Islet precursor cell (in vitro differentiated cells): ENCODE measurements at regions not wholly inside any gene's neighbourhood (a gene's known extent, or its start where the extent isn't known, plus 50 kb on each side); places are given as distances from the start of the nearest gene placed in this dataset.

ENCODE experiments used
- DNase-seq: peaks from one replicate; pipeline ENCODE4 v3.0.0-alpha.2; 2018

DNA sequence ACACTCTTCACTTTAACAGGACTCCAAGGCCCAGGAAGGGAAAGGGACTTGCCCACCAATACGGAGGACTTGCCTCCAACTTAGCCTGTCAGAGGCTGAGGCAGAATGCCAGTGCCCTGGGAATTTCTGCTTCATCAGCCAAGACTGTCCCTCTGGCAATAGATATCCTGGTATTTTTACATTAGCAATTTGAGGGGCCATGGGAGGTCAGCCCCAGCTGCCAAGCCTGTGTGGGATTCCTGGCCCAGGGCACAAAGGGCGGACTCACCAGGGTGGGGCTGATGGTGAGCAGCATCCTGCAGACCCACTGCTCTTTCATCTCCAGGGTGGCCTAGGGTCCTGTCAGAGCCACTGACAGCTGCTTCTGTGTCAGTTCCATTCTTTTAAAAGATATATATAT lies 78.3 kb upstream of the CIBAR2 start:
- DNase-seq: no peak

DNA sequence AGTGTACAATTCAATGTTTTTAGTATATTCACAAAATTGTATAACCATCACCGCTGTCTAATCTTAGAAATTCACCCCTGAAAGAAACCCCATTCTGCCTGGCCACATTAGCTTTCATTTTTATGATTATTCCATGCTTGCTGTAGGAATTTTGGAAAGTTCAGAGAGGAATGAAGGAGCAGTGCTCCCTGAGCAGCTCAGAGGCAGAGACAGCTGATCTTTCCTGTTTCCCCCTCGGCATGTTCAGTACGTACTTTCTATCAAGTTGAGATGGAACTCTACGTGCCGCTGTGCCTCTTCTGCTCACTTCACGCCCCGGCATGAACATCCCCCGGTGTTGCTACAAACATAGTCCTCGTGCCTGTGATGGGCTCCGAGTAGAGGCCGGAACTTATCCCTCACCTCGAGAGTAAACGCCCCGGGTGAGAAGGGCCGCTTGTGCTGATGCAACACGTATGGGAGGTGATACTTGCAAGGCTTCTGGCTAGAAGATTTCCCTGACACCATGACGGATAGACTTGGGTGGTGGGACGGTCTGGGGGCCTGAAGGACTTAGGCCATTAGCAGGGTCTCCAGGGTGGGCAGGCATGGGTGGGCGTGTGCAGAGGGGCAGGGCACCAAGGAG lies 79.2 kb upstream of the CIBAR2 start:
- DNase-seq: no peak

DNA sequence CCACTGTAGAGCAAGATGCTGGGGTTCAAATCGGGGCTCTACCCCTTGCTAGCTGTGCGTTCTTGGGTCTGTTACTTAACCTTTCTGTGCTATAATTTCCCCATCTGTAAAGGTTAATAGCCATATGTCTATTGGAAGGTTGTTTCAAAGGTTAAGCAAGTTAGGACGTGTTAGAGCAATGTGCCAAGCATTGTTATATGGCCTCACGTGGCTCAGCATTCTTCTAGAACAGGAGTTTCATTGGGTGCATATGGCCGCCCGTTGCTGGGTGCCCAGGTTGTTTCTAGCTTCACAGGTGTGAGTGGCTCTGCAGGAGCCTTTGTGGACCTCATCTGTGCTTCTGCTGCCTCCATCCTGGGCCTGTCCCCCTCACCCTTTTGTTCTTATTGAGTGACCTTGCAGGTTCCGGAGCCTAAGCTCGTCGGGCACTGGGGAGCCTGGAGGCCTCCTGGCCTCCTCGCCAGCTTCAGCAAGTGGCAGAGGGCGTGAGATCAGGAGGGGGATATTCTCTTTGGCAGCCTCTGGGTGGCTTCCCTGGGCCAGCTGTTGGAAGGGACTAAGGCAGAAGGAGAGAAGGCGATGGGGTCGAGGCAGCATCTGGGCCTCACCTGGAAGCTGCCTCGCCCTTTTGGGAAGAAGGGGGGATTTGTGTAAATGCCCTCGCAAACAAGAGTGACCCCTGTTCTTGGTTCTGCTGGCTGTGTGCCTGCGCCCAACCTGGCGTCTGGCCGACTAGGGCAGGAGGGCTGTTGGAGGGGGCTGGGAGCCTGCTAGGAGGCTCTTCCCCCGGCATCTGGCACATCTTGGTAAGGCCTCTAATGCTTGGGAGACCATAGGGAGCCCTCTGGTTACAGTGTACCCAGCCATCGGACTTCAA lies 80.2 kb upstream of the CIBAR2 start:
- DNase-seq: no peak

DNA sequence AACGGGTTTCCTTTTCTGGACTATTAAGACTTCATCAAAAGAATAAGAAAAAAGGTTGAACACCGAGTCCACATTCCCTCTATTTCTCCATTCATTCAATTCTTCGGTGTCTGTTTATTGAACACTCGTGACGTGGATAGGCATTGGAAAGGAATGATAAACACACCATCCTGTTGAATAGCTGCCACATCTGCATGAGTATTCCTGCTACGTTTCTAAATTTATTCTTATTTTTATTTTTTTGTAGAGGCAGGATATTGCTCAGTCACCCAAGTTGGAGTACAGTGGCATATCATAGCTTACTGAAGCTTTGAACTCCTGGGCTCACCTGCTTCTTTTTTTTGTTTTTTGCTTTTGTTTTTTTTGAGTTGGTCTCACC lies 80.8 kb upstream of the CIBAR2 start:
- no peak for DNase-seq

DNA sequence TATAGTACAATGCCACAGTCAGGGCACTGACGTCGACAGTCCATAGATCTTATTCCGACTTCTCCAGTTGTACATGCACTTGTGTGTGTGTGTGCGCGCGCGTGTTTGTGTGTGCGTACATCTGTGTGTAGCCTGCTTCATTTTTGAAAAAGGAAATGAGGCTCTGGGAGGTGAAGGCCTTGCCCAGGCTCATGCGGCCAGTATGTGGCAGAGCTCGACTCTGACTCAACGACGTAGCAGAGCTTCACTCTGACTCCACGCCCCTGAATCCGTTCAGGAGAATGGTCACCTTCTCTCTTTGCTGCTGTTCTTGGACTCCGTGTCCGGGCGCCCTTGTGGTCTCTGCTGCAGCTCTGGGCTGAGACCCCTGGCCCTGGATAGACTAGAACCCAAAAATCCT lies 81.6 kb upstream of the CIBAR2 start:
- DNase-seq: no peak

DNA sequence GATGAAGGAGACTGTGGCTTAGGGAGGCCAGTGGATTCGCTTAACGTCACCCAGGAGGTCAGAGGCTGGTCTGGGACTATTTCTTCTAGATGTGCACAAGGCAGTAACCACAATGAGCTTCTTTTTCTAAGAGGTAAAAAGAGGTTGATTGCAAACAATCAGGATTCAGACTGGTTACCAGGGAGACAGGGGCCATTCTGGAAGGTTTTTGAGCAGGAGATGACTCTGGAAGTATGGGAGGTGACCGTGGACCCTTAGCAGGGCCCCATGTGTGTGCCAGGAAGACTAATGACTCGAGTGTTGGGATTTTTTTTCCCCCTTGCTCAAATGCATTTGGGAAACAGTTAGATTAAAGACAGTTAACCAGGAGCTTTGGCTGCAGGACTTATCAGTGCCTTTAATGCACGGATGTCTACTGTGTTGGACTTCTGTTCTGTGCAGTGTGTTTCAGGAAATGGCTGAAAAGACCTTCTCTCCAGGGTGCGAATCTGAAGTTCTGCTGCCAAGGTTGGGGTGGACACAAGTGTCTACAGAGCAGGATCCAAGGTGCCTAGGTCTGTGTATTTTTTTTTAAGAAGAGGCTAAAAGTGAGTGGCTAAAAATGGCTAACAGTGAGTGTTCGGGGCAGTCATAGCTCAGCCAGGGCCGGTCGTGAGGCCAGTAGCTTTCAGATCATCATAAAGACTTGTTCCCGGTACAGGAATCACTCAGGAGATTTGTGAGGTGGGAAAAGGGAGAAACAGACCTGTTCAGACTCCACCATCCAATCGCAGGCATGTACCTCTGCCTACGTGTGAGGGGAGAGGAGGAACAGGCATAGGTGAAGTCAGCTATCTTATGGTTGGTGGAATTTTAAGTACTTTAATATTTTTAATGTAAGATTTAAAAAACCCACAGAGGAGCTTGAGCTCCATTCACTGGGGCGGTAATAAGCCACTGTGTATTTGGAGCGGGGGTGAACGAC lies 82.3 kb upstream of the CIBAR2 start:
- DNase-seq: no peak

DNA sequence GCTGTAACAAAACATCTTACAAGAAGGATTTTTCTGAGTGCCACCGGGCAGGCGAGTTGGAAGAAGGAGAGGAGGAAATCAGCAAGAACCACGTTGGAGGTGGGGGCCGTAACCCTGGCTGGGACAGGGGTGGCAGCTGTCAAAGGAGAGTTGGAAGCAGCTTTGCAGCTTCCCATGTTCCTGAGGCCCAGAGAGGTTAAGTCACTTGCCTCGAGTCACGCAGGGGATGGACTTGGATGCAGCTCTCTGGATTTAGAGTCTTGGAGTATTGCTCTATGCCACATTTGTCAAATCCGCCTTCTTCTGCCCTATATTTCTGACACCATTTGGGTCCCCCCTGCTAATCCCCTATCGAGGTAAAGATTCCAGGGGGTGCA lies 83.0 kb upstream of the CIBAR2 start:
- DNase-seq: no peak

DNA sequence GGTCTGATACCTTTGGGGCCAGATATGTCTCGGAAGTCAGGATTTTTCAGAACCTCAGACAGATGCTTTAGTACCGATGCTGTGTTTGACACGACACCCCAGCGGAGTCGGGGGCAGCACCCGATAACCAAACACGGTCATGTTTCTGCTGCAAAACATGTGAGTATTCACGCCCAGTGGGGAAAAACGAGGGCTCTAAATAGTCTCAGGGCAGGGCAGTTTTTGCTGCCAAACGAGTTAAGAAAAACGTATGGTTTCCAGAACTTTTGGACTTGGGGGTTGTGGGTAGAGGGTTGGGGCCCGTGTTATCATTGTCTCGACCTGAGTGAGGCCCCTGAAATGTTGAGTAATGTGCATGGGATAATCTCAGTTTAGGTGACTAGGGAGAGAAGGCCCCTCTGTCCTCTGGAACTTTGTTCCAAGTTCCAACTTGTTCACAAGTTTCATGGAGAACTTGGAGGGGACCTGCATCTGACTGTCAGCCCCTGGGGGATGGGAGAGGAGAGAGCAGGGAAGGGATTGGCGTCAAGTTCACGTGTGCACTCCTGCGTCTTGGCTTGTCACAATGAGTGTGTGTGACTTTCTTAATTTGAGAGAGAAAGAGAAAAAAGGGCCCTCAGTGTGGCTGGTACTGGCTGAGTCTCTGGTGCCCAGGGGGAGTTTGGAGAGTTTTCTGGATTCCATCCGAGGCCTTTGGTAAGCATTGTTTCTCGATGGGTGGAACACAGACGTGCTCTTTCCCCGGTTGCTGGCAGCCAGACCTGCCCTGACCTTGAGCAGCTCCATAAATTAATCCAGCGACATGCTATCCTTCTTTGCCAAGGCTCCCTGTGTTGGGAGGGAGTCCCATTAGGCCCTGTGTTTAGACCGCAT lies 83.9 kb upstream of the CIBAR2 start:
- no peak for DNase-seq

DNA sequence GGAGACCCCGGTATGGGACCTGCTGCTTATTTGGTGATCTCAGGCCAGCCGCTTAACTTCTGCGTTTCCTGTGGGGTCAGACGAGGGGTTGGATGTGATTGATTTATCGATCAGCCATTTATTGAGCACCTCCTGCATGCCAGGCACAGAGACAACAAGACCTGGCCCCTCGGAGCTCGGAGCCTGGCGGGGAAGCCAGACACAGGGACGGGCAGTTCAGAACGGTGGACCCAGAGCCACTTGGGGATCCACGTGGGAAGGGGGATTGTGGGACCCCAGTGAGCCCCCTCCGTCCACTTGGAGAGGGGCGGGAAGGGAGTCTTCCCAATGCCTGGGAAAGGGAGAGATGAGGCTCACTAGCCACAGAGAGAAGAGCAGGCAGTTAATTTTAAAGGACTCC lies 84.7 kb upstream of the CIBAR2 start:
- no peak for DNase-seq

DNA sequence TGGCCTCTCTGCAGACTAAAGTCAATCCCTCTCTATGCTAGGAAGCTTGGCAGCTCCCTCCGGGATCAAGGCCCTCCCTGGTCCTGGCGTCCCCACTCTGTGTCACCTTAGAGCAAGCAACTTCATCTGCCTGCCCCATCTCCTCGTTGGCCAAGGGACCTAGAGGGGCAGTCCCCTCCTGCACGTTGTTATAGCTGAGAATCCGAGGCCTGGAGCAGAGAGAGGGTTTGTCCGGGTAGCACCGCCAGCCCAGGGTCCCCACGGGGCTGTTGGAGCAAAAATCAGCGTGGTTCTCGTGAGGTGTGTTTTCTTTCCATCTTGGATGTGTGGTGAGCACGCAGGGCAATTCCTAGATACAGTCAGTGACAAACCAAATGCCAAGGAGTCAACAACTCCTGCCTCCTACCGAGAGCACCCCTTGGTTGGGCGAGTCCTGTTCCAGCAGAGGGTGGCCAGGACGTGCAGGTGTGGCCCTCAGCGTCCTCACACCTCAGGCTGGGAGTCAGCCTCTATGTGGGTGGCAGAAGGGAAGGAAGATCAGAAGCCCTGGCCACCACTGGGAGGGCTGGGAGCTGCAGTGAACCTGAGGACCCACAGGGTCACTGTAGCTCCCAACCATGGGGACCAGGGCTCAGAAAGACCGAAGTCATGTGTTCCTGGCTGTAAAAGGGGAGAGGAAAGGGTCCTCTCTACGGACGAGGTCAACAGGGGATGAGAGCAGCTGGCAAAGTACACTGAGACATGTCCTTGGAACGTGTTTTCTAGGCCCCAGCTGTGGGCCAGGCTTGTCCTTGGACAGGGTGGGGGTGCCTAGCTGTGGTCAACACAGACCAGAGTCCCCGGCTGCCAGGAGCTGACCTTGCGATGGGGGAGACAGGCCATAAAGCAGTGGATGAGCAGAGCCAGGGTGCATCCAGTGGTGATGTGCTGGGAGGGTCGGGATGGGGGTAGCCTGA lies 85.6 kb upstream of the CIBAR2 start:
- no peak for DNase-seq

DNA sequence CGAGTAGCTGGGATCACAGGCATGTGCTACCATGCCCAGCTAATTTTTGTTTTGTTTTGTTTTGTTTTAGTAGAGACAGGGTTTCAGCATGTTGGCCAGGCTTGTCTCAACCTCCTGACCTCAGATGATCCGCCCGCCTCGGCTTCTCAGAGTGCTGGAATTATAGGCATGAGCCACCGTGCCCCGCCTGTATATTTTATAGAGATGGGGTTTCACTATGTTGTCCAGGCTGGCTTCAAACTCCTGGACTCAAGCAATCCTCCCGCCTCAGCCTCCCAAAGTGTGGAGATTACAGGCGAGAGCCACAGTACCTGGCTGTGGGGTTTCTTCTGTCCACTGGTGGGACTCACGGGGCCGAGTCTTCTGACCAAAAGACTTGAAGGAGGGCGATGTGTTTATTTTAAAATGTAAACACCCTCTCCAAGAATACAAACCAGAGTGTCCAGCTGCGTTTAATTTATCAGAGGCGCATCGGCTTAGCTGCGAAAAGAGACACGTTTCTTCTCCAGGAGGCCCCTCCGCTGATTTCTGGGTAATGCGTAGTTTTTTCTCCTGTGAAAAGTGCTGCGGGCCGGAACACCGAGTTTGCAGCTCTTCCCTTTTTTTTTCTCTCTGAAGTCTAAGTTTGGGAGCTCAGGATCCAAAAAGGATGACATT lies 86.9 kb upstream of the CIBAR2 start:
- no peak for DNase-seq

DNA sequence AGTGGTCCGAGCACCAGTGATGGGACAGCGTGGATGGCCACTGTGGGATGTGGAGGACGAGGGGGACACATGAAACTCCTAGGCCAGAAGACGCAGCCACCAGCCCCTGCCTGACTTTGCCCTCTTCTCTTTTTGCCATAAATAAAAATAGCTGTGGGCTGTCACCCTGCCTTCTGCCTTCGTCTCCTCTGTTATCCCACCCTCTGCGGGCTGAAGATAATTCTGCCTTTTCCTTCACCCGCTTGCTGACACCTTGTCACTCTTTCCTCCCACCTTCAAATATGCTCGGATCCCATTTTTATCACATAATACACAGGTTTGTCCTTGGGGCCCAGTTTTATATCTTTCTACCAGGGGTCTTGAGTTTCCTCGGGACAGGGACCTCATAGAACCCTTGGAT lies 87.6 kb upstream of the CIBAR2 start:
- DNase-seq: no peak

DNA sequence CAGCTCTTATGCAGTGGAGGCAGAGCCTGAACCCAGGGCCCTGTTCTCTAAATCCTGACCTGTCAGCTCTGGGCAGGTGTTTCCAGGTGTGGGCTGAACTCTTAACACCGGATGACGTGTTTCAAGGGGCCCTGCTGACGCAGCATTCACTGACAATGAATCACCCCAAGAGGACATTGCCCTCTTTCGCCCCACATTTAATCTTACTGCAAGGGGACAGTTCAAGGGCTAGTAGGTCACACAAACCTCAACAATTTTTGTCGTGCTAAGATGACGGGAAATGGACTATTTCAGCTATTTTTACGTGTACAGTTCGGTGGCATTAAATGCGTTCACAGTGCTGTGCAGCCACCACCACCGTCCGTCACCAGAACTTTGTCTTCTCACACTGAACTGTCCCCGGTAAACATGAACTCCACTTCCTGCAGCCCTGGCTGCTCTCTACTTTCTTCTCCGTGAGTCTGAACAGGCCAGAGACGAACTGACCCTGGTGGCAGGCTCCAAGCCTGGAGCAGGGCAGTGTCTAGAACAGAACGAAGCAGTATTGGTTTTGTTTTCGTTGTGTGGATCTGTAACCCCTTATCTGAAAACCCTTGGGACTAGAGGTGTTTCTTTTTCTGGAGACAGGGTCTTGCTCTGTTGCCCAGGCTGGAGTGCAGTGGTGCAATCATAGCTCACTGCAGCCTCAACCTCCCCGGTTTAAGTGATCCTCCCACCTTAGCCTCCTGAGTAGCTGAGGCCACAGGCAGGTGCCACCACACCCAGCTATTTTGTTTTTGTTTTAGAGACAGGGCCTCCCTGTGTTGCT lies 88.4 kb upstream of the CIBAR2 start:
- no peak for DNase-seq

DNA sequence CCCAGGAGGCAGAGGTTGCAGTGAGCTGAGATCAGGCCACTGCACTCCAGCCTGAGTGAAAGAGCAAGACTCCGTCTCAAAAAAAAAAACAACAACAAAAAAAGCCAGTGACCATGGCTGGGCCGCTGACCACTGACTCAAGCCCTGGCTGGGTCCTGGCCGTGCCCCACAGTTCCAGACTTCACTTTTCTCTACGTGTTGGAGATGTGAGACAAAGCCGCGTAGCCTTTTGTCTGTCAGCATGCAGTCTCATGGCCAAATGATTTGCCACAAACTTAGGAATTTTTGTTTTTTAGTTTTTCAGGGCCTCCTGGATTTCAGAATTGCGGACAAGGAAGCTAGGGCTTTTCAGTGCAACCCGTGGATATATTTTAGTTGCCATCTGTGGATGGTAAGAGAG lies 89.3 kb upstream of the CIBAR2 start:
- DNase-seq: no peak

DNA sequence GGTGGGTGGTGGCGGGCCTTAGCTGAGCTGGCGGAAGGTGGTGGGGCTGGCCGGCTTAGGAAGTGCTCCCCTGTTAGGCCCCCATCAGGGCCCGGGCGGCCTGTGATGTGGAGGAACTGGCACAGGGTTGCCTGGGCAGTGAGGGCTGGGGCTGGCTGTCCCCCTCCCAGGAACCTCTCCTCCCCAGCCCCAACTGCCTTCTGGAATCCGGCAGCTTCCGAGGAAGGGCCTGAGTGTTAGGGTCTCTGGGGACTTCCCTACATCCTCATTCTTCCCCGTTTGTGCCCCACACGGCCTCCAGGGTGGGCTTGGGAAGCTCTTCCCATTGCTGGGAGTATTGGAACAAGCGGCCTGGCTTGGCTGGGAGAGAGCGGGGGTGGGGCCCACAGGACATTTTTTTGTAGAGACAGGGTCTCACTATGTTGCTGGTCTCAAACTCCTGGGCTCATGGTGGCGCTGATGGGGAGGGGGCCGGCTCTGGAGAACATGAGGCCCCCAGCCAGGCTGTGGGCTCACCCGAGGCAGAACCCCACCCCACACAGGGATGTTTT lies 89.9 kb upstream of the CIBAR2 start:
- no peak for DNase-seq

DNA sequence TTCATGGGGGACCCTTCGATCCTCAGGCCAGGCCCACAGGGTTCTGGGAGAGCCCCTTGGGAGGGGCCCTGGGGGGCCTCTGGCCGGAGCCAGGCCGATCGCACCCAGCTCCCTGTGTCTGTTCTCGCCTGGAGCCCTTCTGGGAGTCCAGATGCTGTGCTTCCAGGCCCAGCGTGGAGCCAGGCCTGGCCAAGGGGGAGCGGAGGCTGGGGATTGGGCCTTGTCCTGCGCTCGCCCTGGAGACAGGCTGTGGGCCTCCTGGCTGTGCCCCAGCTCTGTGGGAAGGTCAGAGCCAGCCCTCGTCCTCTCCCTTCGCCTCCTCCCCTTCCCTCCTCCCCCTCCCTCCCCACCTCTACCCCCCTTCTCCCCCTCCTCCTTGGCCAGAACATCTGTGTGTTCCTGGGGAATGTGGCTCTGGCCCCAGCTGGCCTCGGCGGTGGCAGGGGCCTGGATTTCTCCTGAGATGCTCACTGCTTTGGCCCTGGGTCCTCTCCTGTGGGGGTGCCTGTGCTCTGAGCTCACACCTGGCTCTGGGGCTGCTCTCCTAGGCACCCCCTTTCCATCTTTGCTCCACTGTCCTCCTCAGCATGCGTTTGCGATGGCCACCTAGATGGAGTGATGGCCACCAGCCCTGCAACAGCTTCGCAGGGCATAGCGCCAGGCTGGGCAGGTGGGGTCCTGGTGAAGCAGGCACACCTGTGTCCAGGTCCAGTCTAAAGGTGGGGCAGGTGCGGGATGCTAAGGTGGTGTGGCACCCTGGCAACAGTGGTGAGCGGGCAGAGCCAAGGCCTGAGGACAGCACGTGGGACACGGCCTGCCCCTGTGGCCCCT lies 90.6 kb upstream of the CIBAR2 start:
- peak; percentile 95 for DNase-seq

DNA sequence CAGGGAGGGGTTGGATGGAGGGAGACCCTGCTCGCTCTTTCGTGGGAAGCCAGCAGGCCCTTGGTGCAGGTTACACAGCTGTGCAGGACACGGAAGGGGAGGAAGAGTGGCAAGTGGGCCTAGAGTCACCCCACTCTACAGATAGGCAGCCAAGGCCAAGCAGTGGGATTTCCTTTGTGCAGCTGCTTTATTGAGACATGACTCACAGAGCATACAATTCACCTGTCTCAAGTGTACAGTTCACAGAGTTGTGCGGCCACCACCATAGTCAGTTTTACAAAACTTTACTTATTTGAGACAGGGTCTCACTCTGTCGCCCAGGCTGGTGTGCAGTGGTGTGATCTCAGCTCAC lies 91.2 kb upstream of the CIBAR2 start:
- DNase-seq: no peak

DNA sequence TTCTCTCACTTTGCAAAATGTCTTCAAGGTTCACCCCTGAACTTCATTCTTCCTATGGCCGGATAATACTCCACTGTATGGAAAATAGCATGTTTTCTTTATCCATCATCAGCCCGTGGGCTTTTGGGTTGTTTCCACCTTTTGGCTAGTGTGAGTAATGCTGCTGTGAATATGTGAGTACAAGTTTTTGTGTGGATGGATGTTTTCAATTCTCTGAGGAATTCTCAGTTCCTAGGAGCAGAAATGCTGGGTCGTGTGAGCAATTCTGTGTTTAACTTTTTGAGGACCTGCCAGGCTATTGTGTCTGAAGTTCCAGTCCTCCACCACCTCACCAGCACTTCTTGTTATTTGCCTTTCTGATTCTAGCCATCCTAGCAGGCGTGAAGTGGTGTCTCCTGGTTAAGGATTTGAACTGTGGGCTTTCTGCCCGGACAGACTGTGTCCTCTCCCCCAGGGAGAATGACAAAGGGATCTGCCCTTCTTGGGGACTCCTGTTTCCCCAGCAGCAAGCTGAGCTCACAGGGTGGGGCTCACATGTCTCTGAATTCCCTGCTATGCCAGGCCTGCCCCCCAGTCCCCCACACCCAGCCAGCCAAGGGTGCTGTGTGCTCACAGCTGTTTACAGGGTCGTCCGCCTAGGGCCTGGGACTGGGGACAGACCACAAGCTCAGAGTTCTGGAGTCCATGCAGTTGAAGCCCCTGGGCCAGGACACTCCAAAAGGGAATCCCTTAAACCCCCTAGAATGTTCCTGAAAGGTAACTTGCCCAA lies 92.2 kb upstream of the CIBAR2 start:
- no peak for DNase-seq
